K562 (cell line): ENCODE measurements at regions not wholly inside any gene's neighbourhood (a gene's known extent, or its start where the extent isn't known, plus 50 kb on each side); places are given as distances from the start of the nearest gene placed in this dataset.

Source experiments
- ATAC-seq: fragments of 200-7000 bp; cut with Tn5 transposase; 3 replicates; pipeline ENCODE4 v1.9.1; 2020; ENCODE audit warnings: moderate library complexity
- BruUV-seq: library from RNA; stranded (reverse); fragments of 400-500 nt; replicated peaks from 2 replicates; lab custom pipeline; 2021; lab: Mats Ljungman, UMichigan
- CTCF ChIA-PET: fragments of 300-600 bp; formaldehyde crosslinking; extraction: SDS; loops from one replicate; lab custom pipeline; 2021; ENCODE audit warnings: low intra/inter-chr PET ratio; lab: Yijun Ruan, JAX
- POLR2A ChIA-PET: fragments of 300-600, 350-650 bp; sonication (Branson Sonifier 250); formaldehyde crosslinking; extraction: SDS; loops from one replicate; lab custom pipeline; 2021; ENCODE audit warnings: antibody characterized with exemption, inconsistent platforms; lab: Yijun Ruan, JAX
- DNase-seq, 4 experiments: peaks; one replicate each; pipeline versions ENCODE4 v3.0.0 to v3.0.0-alpha.2; 2011 to 2018; ENCODE audit warnings: low spot score in 3 of 4, mixed read lengths in 3 of 4; ENCODE audit errors: extremely low read depth in 1 of 4
- FAIRE-seq: peaks from 2 replicates; lab custom pipeline; 2011; peaks lifted over from hg19 to GRCh38; lab: Jason Lieb, UNC
- H2AFZ ChIP-seq: 2 replicates; pipeline ENCODE4 v1.6.0; 2011; ENCODE audit warnings: low read depth, low read length, control low read depth, inconsistent platforms
- H3K27ac ChIP-seq: fragments of 200-600 bp; 3 replicates; pipeline ENCODE4 v1.8.0; 2011; ENCODE audit warnings: low read depth, mild to moderate bottlenecking, control low read depth, inconsistent platforms, low read length, moderate library complexity, mixed read lengths; ENCODE audit errors: extremely low read depth
- H3K27me3 ChIP-seq, 2 experiments: fragments of 300-600 bp in 1 of 2; 2 replicates in 1 of 2; 3 replicates in 1 of 2; pipeline versions ENCODE4 v1.6.0 to v1.8.0; 2011; ENCODE audit warnings: inconsistent platforms in 2 of 2, low read length in 2 of 2, mild to moderate bottlenecking in 1 of 2, mixed read lengths in 1 of 2, moderate library complexity in 1 of 2; ENCODE audit not compliant: control insufficient read depth in 2 of 2, insufficient read depth in 2 of 2
- H3K36me3 ChIP-seq: fragments of 300-600 bp; 3 replicates; pipeline ENCODE4 v1.8.0; 2011; ENCODE audit warnings: mild to moderate bottlenecking, low read length, inconsistent platforms; ENCODE audit not compliant: control insufficient read depth, insufficient read depth
- H3K4me1 ChIP-seq, 2 experiments: fragments of 200-600 bp in 1 of 2; replicated peaks in 1 of 2; 2 replicates in 1 of 2; 3 replicates in 1 of 2; pipeline versions ENCODE4 v1.5.1 to v1.8.0; 2011; ENCODE audit warnings: inconsistent platforms in 2 of 2, low read length in 2 of 2, mild to moderate bottlenecking in 1 of 2, mixed read lengths in 1 of 2, moderate library complexity in 1 of 2; ENCODE audit not compliant: control insufficient read depth in 2 of 2, insufficient read depth in 2 of 2
- H3K4me2 ChIP-seq: 2 replicates; pipeline ENCODE4 v1.6.1; 2011; ENCODE audit warnings: low read length, control low read depth, inconsistent platforms, mixed read lengths; ENCODE audit not compliant: insufficient read depth
- H3K4me3 ChIP-seq: fragments of 200-600 bp; sonication (generic), shearing (Covaris generic); 2 replicates; pipeline ENCODE4 v1.5.1; 2016; ENCODE audit warnings: control low read depth, inconsistent platforms
- H3K79me2 ChIP-seq: fragments of 200-600 bp; 3 replicates; pipeline ENCODE4 v1.8.0; 2011; ENCODE audit warnings: low read length, inconsistent platforms; ENCODE audit not compliant: control insufficient read depth, insufficient read depth
- H3K9ac ChIP-seq, 2 experiments: 2 replicates each; pipeline versions ENCODE4 v1.6.0 to v1.6.1; 2011; ENCODE audit warnings: low read depth in 2 of 2, low read length in 2 of 2, control low read depth in 1 of 2, inconsistent platforms in 1 of 2, mild to moderate bottlenecking in 1 of 2, mixed read lengths in 1 of 2; ENCODE audit not compliant: insufficient read depth in 1 of 2
- H3K9me1 ChIP-seq: one replicate; pipeline ENCODE4 v1.6.0; 2011; ENCODE audit warnings: inconsistent platforms, mild to moderate bottlenecking, low read length, moderate library complexity; ENCODE audit not compliant: control insufficient read depth, insufficient read depth
- H3K9me3 ChIP-seq: replicated peaks from 2 replicates; pipeline ENCODE4 v1.5.1; 2011; ENCODE audit warnings: low read depth, low read length, inconsistent platforms; ENCODE audit not compliant: control insufficient read depth, insufficient read depth
- H4K20me1 ChIP-seq: replicated peaks from 2 replicates; pipeline ENCODE4 v1.6.1; 2011; ENCODE audit warnings: low read length, inconsistent platforms, mixed read lengths; ENCODE audit not compliant: control insufficient read depth, insufficient read depth
- NBN ChIP-seq: fragments of 450-650 bp; IDR thresholded peaks from 2 replicates; pipeline ENCODE4 v1.6.1; 2016; ENCODE audit warnings: low read depth, mild to moderate bottlenecking
- REST ChIP-seq, 2 experiments: fragments of 450-650 bp; formaldehyde crosslinking in 1 of 2; IDR thresholded peaks; 2 replicates each; pipeline versions ENCODE4 v1.4.0 to v1.6.1; 2014 to 2020; ENCODE audit warnings: mild to moderate bottlenecking in 2 of 2, borderline replicate concordance in 1 of 2, low read depth in 1 of 2
- TFAM ChIP-seq: fragments of 250-450 bp; sonication (Bioruptor Pico); conservative IDR thresholded peaks from 2 replicates; pipeline ENCODE4 v1.5.0; 2021; ENCODE audit warnings: mild to moderate bottlenecking, moderate library complexity
- ZBTB11 ChIP-seq, 3 experiments: fragments of 200-800 bp in 1 of 3; fragments of 250-450 bp in 1 of 3; fragments of 450-650 bp in 1 of 3; sonication (Bioruptor Pico) in 1 of 3; sonication (Bioruptor generic) in 1 of 3; formaldehyde crosslinking in 1 of 3; IDR thresholded peaks; 2 replicates each; pipeline versions ENCODE4 v1.6.1 to v1.8.0; 2016 to 2022; ENCODE audit warnings: mild to moderate bottlenecking in 2 of 3, missing genetic modification characterization in 2 of 3, missing compliant biosample characterization in 1 of 3, moderate library complexity in 1 of 3
- ZFP1 ChIP-seq: fragments of 450-650 bp; formaldehyde crosslinking; IDR thresholded peaks from 2 replicates; pipeline ENCODE4 v1.4.0; 2020; ENCODE audit warnings: mild to moderate bottlenecking, mixed read lengths
- WGBS: fragments of 100-300 bp; shearing (Covaris generic); methylation state at CpG from one replicate; pipeline ENCODE4 v1.1.6; 2016; ENCODE audit warnings: low coverage, mixed read lengths; ENCODE audit not compliant: insufficient coverage; ENCODE audit errors: missing lambda C conversion rate; 5-methylcytosine and 5-hydroxymethylcytosine counted together
- in situ Hi-C: fragments of 300-500 bp; cut with MboI; formaldehyde crosslinking; loops from 4 replicates; pipeline ENCODE4 v1.15.0; 2018; ENCODE audit warnings: inconsistent platforms, mixed read lengths
- intact Hi-C: fragments of 100-400 bp; cut with micrococcal nuclease; formaldehyde crosslinking; loops from 2 replicates; pipeline ENCODE4 v1.14.2; 2022

GRCh38 chr3:191138937-191139336, 60.1 kb upstream of the OSTN start:
- intact Hi-C loops (no loop called here), in situ Hi-C loops (no loop called here)
- FAIRE-seq (no peak), ATAC-seq (no peak), DNase-seq (no peak)
- Histone ChIP-seq H3K27ac (no peak overlapping the region), H3K4me3 (no peak overlapping the region), H3K36me3 (no peaks in the 10 kb centered on the region), H3K4me2 (no peak overlapping the region), H4K20me1 (no peaks in the 10 kb centered on the region), H3K9me3 (no peaks in the 10 kb centered on the region), H3K27me3 (no peaks in the 10 kb centered on the region), H3K9me1 (no peaks in the 10 kb centered on the region), H3K9ac (no peak overlapping the region), H3K79me2 (no peaks in the 10 kb centered on the region), H2AFZ (no peak overlapping the region), H3K4me1 (no peaks in the 10 kb centered on the region)
- ChIA-PET POLR2A (no interaction called here), CTCF (no interaction called here)
- no TSS peak for BruUV-seq
- WGBS: 0% methylated on average over 1 of the region's 1 CpG
- TF ChIP-seq ZFP1 (CRISPR knock-in tag): no peak
- TF ChIP-seq NBN: no peak
- TF ChIP-seq REST (IDR thresholded peaks at IDR 0.05; ENCODE audit: borderline replicate concordance): no peak
- TF ChIP-seq REST (CRISPR knock-in tag; IDR thresholded peaks at IDR 0.05; ENCODE audit: low read depth): no peak
- TF ChIP-seq ZBTB11 (CRISPR knock-in tag; IDR thresholded peaks at IDR 0.05): no peak
- no peak for TF ChIP-seq TFAM
